ENCODE measurements at regions not wholly inside any gene's neighbourhood (a gene's known extent, or its start where the extent isn't known, plus 50 kb on each side); places are given as distances from the start of the nearest gene placed in this dataset.

GRCh38 chr5:66273121-66273520, 129.0 kb downstream of the SREK1 start:
- no peaks in the 10 kb centered on the region for H3F3A ChIP-seq (replicated peaks; ENCODE audit: insufficient read depth)
- no peak overlapping the region for H3K4me2 ChIP-seq
- TF ChIP-seq JUND (IDR thresholded peaks at IDR 0.05): no peak
- no peak for TF ChIP-seq SIN3A (IDR thresholded peaks at IDR 0.05; ENCODE audit: borderline replicate concordance, low read depth, low read length)
- no peak for TF ChIP-seq RXRA (IDR thresholded peaks at IDR 0.05; ENCODE audit: borderline replicate concordance, low read depth)
- TF ChIP-seq TAF1 (IDR thresholded peaks at IDR 0.05; ENCODE audit: borderline replicate concordance, low read depth, low read length): no peak
- TF ChIP-seq MEF2A (IDR thresholded peaks at IDR 0.05; ENCODE audit: borderline replicate concordance, low read depth): no peak
- TF ChIP-seq PBX3 (IDR thresholded peaks at IDR 0.05): no peak
- TF ChIP-seq CTCF (IDR thresholded peaks at IDR 0.05): no peak
- no peak for TF ChIP-seq GATA2 (CRISPR knock-in tag; IDR thresholded peaks at IDR 0.05)
- TF ChIP-seq POLR2AphosphoS5 (IDR thresholded peaks at IDR 0.05; ENCODE audit: low read depth, low read length): no peak
- TF ChIP-seq RCOR1 (IDR thresholded peaks at IDR 0.05; ENCODE audit: low read length): no peak
- no peak for TF ChIP-seq YY1 (IDR thresholded peaks at IDR 0.05; ENCODE audit: low read depth)
- no peak for TF ChIP-seq NRF1 (IDR thresholded peaks at IDR 0.05; ENCODE audit: low read depth, low read length)
- no peak for TF ChIP-seq REST (IDR thresholded peaks at IDR 0.05; ENCODE audit: low read depth, low read length)
- no peak for TF ChIP-seq FOXJ3 (CRISPR knock-in tag; IDR thresholded peaks at IDR 0.05)
- no peak for TF ChIP-seq NFIC (IDR thresholded peaks at IDR 0.05; ENCODE audit: borderline replicate concordance)
- no peak for TF ChIP-seq TEAD4 (IDR thresholded peaks at IDR 0.05; ENCODE audit: borderline replicate concordance, insufficient read depth)
- TF ChIP-seq SMC3 (IDR thresholded peaks at IDR 0.05; ENCODE audit: low read depth, low read length): no peak
- TF ChIP-seq FOXM1 (IDR thresholded peaks at IDR 0.05; ENCODE audit: low read depth): no peak
- TF ChIP-seq EZH2phosphoT487 (IDR thresholded peaks at IDR 0.05; ENCODE audit: borderline replicate concordance, low read depth): no peak
- ChIA-PET CTCF (interaction anchor here (0.5 kb wide), 1 partner anchor 97 kb away, joined by 3 read pairs; no protein-coding TSS in a partner anchor), POLR2A (no interaction called here)
- H3K9ac ChIP-seq: no peak overlapping the region
- H3K9me2 ChIP-seq: no peaks in the 10 kb centered on the region
- H2AFZ ChIP-seq (ENCODE audit: low read depth): no peak overlapping the region
- no peaks in the 10 kb centered on the region for H3K27me3 ChIP-seq (ENCODE audit: insufficient read depth)
- no peaks in the 10 kb centered on the region for H3K79me2 ChIP-seq (ENCODE audit: insufficient read depth)
- H4K20me1 ChIP-seq (ENCODE audit: insufficient read depth): no peaks in the 10 kb centered on the region
- no peak for DNase-seq
- H3K27ac ChIP-seq (ENCODE audit: low read depth in 2 of 2, low read length in 1 of 2): no peak overlapping the region
- H3K36me3 ChIP-seq (replicated peaks in 1 of 2; ENCODE audit: control insufficient read depth in 1 of 2, insufficient read depth in 2 of 2, low read length in 1 of 2): no peaks in the 10 kb centered on the region
- H3K9me3 ChIP-seq: no peaks in the 10 kb centered on the region
- H3K4me1 ChIP-seq (ENCODE audit: control insufficient read depth in 1 of 2, insufficient read depth in 2 of 2, low read depth in 1 of 2, low read length in 1 of 2): no peaks in the 10 kb centered on the region
- no peak overlapping the region for H3K4me3 ChIP-seq (ENCODE audit: low read depth in 2 of 2, low read length in 1 of 2)
- 63% methylated on average over 4 of the region's 4 CpGs for WGBS (ENCODE audit: low lambda C conversion rate)
